B cell (primary cell): ENCODE measurements at regions not wholly inside any gene's neighbourhood (a gene's known extent, or its start where the extent isn't known, plus 50 kb on each side); places are given as distances from the start of the nearest gene placed in this dataset.

Source experiments
- ATAC-seq: fragments of 200-7000 bp; cut with Tn5 transposase; one replicate; pipeline ENCODE4 v1.10.0; 2021; ENCODE audit warnings: low read depth, mild to moderate bottlenecking, moderate number of reproducible peaks, moderate library complexity
- CTCF ChIA-PET: fragments of 350-600 bp; sonication (Branson Sonifier 250); formaldehyde crosslinking; loops from one replicate; lab custom pipeline; 2021; ENCODE audit warnings: antibody characterized with exemption, inconsistent platforms; lab: Charles Lee
- POLR2A ChIA-PET: fragments of 350-600 bp; sonication (Branson Sonifier 250); formaldehyde crosslinking; loops from one replicate; lab custom pipeline; 2021; ENCODE audit warnings: antibody characterized with exemption; lab: Charles Lee
- DNase-seq: peaks from one replicate; pipeline ENCODE4 v3.0.0; 2013
- H2AFZ ChIP-seq: 2 replicates; pipeline ENCODE4 v1.6.1; 2012; ENCODE audit warnings: mild to moderate bottlenecking, low read depth, low read length; ENCODE audit not compliant: insufficient read depth, poor library complexity, severe bottlenecking
- H3K27ac ChIP-seq, 2 donors: 1 replicate in 1 of 2; 2 replicates in 1 of 2; pipeline ENCODE4 v1.5.1; 2012 to 2013; ENCODE audit warnings: low read length in 2 of 2, mild to moderate bottlenecking in 2 of 2, moderate library complexity in 1 of 2
- H3K27me3 ChIP-seq, 4 experiments: fragments of 200-600 bp in 1 of 4; sonication (generic) in 1 of 4; replicated peaks in 1 of 4; 1 replicate in 2 of 4; 2 replicates in 2 of 4; pipeline versions ENCODE4 v1.6.1 to v1.7.0; 2013 to 2016; ENCODE audit warnings: low read length in 3 of 4, mild to moderate bottlenecking in 2 of 4, mixed read lengths in 1 of 4, moderate library complexity in 1 of 4; ENCODE audit not compliant: insufficient read depth in 4 of 4, control insufficient read depth in 3 of 4; ENCODE audit errors: control extremely low read depth in 1 of 4
- H3K36me3 ChIP-seq, 2 experiments: replicated peaks in 1 of 2; 1 replicate in 1 of 2; 2 replicates in 1 of 2; pipeline versions ENCODE4 v1.6.1 to v1.7.1; 2013; ENCODE audit warnings: low read length in 1 of 2; ENCODE audit not compliant: insufficient read depth in 2 of 2, control insufficient read depth in 1 of 2; ENCODE audit errors: control extremely low read depth in 1 of 2, extremely low read depth in 1 of 2
- H3K4me1 ChIP-seq, 2 donors: fragments of 200-600 bp in 1 of 2; sonication (generic) in 1 of 2; 1 replicate in 1 of 2; 2 replicates in 1 of 2; pipeline versions ENCODE4 v1.5.1 to v1.6.1; 2013 to 2017; ENCODE audit warnings: low read length in 2 of 2; ENCODE audit not compliant: control insufficient read depth in 2 of 2, insufficient read depth in 2 of 2
- H3K4me2 ChIP-seq: replicated peaks from 2 replicates; pipeline ENCODE3; 2012; ENCODE audit warnings: mild to moderate bottlenecking, low read depth, low read length; ENCODE audit not compliant: poor library complexity, severe bottlenecking
- H3K4me3 ChIP-seq, 5 experiments: fragments of 200-600 bp in 1 of 5; sonication (generic) in 1 of 5; 1 replicate in 3 of 5; 2 replicates in 2 of 5; pipeline versions ENCODE4 v1.5.1 to v1.7.0; 2011 to 2016; ENCODE audit warnings: low read length in 4 of 5, mild to moderate bottlenecking in 4 of 5, low read depth in 2 of 5, control low read depth in 1 of 5, moderate library complexity in 1 of 5; ENCODE audit not compliant: insufficient read depth in 1 of 5; ENCODE audit errors: control extremely low read depth in 1 of 5, extremely low read depth in 1 of 5
- H3K79me2 ChIP-seq: fragments of 200-600 bp; sonication (generic); one replicate; pipeline ENCODE4 v1.6.0; 2016; ENCODE audit warnings: low read length; ENCODE audit not compliant: control insufficient read depth, insufficient read depth
- H3K9ac ChIP-seq: fragments of 200-600 bp; sonication (generic); 2 replicates; pipeline ENCODE4 v1.6.1; 2017; ENCODE audit warnings: mild to moderate bottlenecking, low read length, moderate library complexity
- H3K9me3 ChIP-seq, 3 donors: one replicate each; pipeline versions ENCODE4 v1.6.1 to v1.7.1; 2013; ENCODE audit warnings: low read length in 2 of 3; ENCODE audit not compliant: control insufficient read depth in 2 of 3, insufficient read depth in 1 of 3; ENCODE audit errors: control extremely low read depth in 1 of 3
- H4K20me1 ChIP-seq: 2 replicates; pipeline ENCODE4 v1.6.0; 2012; ENCODE audit warnings: mild to moderate bottlenecking, low read length; ENCODE audit not compliant: insufficient read depth, control insufficient read depth, poor library complexity, severe bottlenecking
- H3K27ac Mint-ChIP-seq: one replicate; pipeline ENCODE4 v1.8.0; 2021; ENCODE audit warnings: mixed read lengths
- H3K27me3 Mint-ChIP-seq: one replicate; pipeline ENCODE4 v1.8.0; 2021; ENCODE audit warnings: mixed read lengths
- H3K4me1 Mint-ChIP-seq: one replicate; pipeline ENCODE4 v1.8.0; 2021; ENCODE audit warnings: mixed read lengths
- H3K4me3 Mint-ChIP-seq: one replicate; pipeline ENCODE4 v1.8.0; 2021; ENCODE audit warnings: mixed read lengths
- H3K9me3 Mint-ChIP-seq: one replicate; pipeline ENCODE4 v1.8.0; 2022; ENCODE audit warnings: mixed read lengths; ENCODE audit not compliant: insufficient read depth
- CTCF ChIP-seq: fragments of 200-600 bp; IDR thresholded peaks from one replicate; pipeline ENCODE4 v1.8.0; 2022; ENCODE audit warnings: antibody characterized with exemption, mild to moderate bottlenecking
- EZH2 ChIP-seq: IDR thresholded peaks from 2 replicates; pipeline ENCODE4 v1.6.1; 2012; ENCODE audit warnings: borderline replicate concordance, low read depth, mild to moderate bottlenecking, moderate library complexity, low read length; ENCODE audit not compliant: insufficient read depth, poor library complexity, severe bottlenecking
- WGBS: methylation state at CpG from one replicate; pipeline ENCODE4 v1.1.5; 2013; ENCODE audit warnings: missing lambda C conversion rate; ENCODE audit not compliant: insufficient coverage; 5-methylcytosine and 5-hydroxymethylcytosine counted together
- intact Hi-C: fragments of 100-400 bp; cut with micrococcal nuclease; formaldehyde crosslinking; loops from one replicate; pipeline ENCODE4 v1.10.0; 2022

GRCh38 chr22:22085702-22086500 lies 103.3 kb upstream of the TOP3B start:
- no peak overlapping the region for H3K4me3 Mint-ChIP-seq
- no peak overlapping the region for H2AFZ ChIP-seq
- H3K4me1 Mint-ChIP-seq = peaks cover 6% of the 10 kb centered on the region
- H3K4me2 ChIP-seq = no peak overlapping the region
- no peaks in the 10 kb centered on the region for H3K27me3 ChIP-seq
- no peaks in the 10 kb centered on the region for H3K9me3 Mint-ChIP-seq
- no peaks in the 10 kb centered on the region for H4K20me1 ChIP-seq
- no peaks in the 10 kb centered on the region for H3K79me2 ChIP-seq
- DNase-seq (no peak), ATAC-seq (no peak)
- H3K4me3 ChIP-seq = no peak overlapping the region
- POLR2A ChIA-PET = interaction anchor here (0.6 kb wide), 1 partner anchor 76 kb away, joined by 3 read pairs; no protein-coding TSS in a partner anchor
- H3K4me1 ChIP-seq = peaks cover 0 to 4% of the 10 kb centered on the region in 2 donors
- CTCF ChIA-PET = interaction anchor here (0.8 to 1.6 kb wide), 2 partner anchors 14 to 27 kb away, joined by 3 to 5 read pairs; no protein-coding TSS in a partner anchor
- 90% methylated on average over 4 of the region's 5 CpGs for WGBS
- H3K36me3 ChIP-seq = no peaks in the 10 kb centered on the region
- no peak overlapping the region for H3K27ac Mint-ChIP-seq
- H3K9ac ChIP-seq = no peak overlapping the region
- TF ChIP-seq CTCF = no peak
- TF ChIP-seq EZH2 = no peak
- H3K27ac ChIP-seq = no peak overlapping the region
- no peaks in the 10 kb centered on the region for H3K27me3 Mint-ChIP-seq
- no peaks in the 10 kb centered on the region for H3K9me3 ChIP-seq
- intact Hi-C loops = no loop called here

- ATAC-seq = no peak
- Histone ChIP-seq H3K9me3 (no peaks in the 10 kb centered on the region), H2AFZ (no peak overlapping the region), H3K27me3 (no peaks in the 10 kb centered on the region), H3K9ac (no peak overlapping the region), H3K4me1 (no peaks in the 10 kb centered on the region), H3K4me3 (no peak overlapping the region), H3K36me3 (no peaks in the 10 kb centered on the region), H3K79me2 (no peaks in the 10 kb centered on the region), H3K27ac (no peak overlapping the region), H4K20me1 (no peaks in the 10 kb centered on the region), H3K4me2 (no peak overlapping the region)
- no peak for DNase-seq
- Mint-ChIP-seq H3K9me3 (no peaks in the 10 kb centered on the region), H3K27me3 (no peaks in the 10 kb centered on the region), H3K27ac (no peak overlapping the region), H3K4me3 (no peak overlapping the region), H3K4me1 (no peaks in the 10 kb centered on the region)
- TF ChIP-seq CTCF (no peak), EZH2 (no peak)
- ChIA-PET CTCF (interaction anchor here (0.7 to 2.9 kb wide), 3 partner anchors 16 to 339 kb away, joined by 3 to 9 read pairs (median 3); no protein-coding TSS in a partner anchor), POLR2A (no interaction called here)
- intact Hi-C loops = no loop called here
- WGBS = 14% methylated on average over 1 of the region's 4 CpGs
These were observed 101.6 kb upstream of the TOP3B start for GRCh38 chr22:22084089-22084711.
